GM10248 (cell line): ENCODE measurements at regions not wholly inside any gene's neighbourhood (a gene's known extent, or its start where the extent isn't known, plus 50 kb on each side); places are given as distances from the start of the nearest gene placed in this dataset.
"Not testable (repeated sequence)": the region's sequence is repeated elsewhere in the genome, so short reads cannot be mapped to it uniquely, and the experiment has no call there.

Experiments used
- CTCF ChIA-PET: fragments of 300-600 bp; sonication (Branson Sonifier 250); formaldehyde crosslinking; extraction: SDS; loops from one replicate; lab custom pipeline; 2021; ENCODE audit warnings: antibody characterized with exemption; lab: Yijun Ruan, JAX
- POLR2A ChIA-PET: fragments of 350-650 bp; sonication (Branson Sonifier 250); formaldehyde crosslinking; extraction: SDS; loops from one replicate; lab custom pipeline; 2020; ENCODE audit warnings: antibody characterized with exemption; lab: Yijun Ruan, JAX
- DNase-seq: peaks from one replicate; pipeline ENCODE4 v3.0.0; 2012; ENCODE audit errors: extremely low spot score
- TF ChIP-seq, protein P1 (sequence below): IDR thresholded peaks from 2 replicates; pipeline ENCODE4 v1.5.1; 2012; ENCODE audit warnings: mild to moderate bottlenecking, low read depth; ENCODE audit errors: extremely low read depth, missing control alignments, control extremely low read depth

DNA sequence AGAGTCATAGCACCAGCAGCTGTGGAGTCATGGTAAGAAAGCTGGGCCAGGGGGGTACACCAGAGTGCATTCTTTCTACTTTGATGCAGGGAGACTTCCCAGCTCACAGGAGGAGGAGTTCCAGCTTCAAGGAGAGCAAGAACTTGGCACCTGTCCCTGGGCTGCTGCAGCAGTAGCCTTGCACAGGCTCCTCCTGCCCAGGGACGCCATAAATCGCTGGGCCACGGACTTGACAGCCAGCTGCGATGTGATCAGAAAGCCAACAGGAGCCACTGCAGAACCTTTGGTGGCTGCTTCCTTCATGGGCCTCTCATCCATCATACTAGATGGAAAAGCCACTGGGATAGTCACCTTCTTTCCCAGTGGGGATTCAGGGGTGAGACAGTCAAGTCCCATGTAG lies 234.7 kb downstream of the NMUR2 start:
- no peak for DNase-seq
- ChIA-PET POLR2A (no interaction called here), CTCF (interaction anchor here (2.1 kb wide), 1 partner anchor 26 kb away, joined by 8 read pairs; no protein-coding TSS in a partner anchor)
- TF ChIP-seq, protein P1, sequence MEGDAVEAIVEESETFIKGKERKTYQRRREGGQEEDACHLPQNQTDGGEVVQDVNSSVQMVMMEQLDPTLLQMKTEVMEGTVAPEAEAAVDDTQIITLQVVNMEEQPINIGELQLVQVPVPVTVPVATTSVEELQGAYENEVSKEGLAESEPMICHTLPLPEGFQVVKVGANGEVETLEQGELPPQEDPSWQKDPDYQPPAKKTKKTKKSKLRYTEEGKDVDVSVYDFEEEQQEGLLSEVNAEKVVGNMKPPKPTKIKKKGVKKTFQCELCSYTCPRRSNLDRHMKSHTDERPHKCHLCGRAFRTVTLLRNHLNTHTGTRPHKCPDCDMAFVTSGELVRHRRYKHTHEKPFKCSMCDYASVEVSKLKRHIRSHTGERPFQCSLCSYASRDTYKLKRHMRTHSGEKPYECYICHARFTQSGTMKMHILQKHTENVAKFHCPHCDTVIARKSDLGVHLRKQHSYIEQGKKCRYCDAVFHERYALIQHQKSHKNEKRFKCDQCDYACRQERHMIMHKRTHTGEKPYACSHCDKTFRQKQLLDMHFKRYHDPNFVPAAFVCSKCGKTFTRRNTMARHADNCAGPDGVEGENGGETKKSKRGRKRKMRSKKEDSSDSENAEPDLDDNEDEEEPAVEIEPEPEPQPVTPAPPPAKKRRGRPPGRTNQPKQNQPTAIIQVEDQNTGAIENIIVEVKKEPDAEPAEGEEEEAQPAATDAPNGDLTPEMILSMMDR: no peak

GRCh38 chr5:152164860-152165259 lies 240.2 kb upstream of the GLRA1 start:
- POLR2A ChIA-PET: no interaction called here
- no peak for DNase-seq
- CTCF ChIA-PET: interaction anchor here (1.1 to 2.3 kb wide), 2 partner anchors 22 to 340 kb away, joined by 3 to 6 read pairs; no protein-coding TSS in a partner anchor
- TF ChIP-seq, protein P1: no peak

- DNase-seq, POLR2A ChIA-PET: not testable (repeated sequence)
- CTCF ChIA-PET: interaction anchor here (0.8 to 1.3 kb wide), 3 partner anchors 9 to 158 kb away, joined by 3 to 4 read pairs (median 3); no protein-coding TSS in a partner anchor
Measured at GRCh38 chr5:152159894-152160293, 235.2 kb upstream of the GLRA1 start.

GRCh38 chr5:152154452-152154851 lies 229.8 kb upstream of the GLRA1 start:
- DNase-seq, CTCF ChIA-PET, POLR2A ChIA-PET: not testable (repeated sequence)

DNA sequence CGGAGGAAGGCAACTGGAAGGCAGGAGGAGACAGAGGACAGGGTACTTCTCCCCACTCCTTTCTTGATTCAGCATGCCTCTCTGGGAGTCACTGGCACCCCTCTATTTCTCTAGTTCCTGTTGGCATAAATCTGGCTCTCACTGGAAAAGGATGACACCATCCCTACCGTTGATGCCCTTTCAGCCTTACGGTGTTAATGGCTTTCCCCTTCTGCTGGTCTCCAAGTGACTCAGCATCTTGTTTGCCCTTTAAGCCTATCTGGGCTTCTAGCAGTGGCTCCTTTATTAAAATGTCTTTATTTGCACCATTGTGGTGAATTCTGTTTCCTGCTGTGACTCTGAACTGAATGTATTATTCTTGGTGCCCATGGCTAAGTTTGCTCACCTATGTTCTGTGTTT lies 227.3 kb upstream of the GLRA1 start:
- TF ChIP-seq, protein P1: no peak
- POLR2A ChIA-PET: no interaction called here
- CTCF ChIA-PET: interaction anchor here (0.8 kb wide), 1 partner anchor 9 kb away, joined by 3 read pairs; no protein-coding TSS in a partner anchor
- no peak for DNase-seq

- TF ChIP-seq, protein P1: no peak
- no peak for DNase-seq
- ChIA-PET POLR2A (no interaction called here), CTCF (no interaction called here)
Measured at GRCh38 chr5:152151113-152151512, 226.5 kb upstream of the GLRA1 start.

DNA sequence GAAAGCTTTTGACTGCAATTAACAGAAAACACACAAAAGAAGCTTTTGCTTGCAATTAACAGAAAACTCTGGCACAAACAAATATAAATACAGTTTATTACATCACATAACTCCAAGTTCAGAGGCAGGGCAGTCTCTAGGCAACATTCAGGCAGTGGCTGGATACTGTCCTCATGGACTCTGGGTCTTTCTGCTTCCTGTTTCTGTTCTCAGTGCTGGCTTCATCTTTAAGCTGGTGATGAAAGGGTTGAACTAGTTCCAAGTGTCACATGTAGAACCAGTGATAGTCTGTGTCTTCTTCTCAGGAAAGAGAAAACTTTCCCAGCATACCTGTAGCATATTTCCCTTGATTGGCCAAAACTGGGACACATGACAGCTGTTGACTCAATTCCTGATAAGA lies 222.6 kb upstream of the GLRA1 start:
- CTCF ChIA-PET: interaction anchor here (11.3 kb wide), 1 partner anchor 321 kb away, joined by 354 read pairs; no protein-coding TSS in a partner anchor
- no peak for DNase-seq
- TF ChIP-seq, protein P1: no peak
- POLR2A ChIA-PET: no interaction called here

DNA sequence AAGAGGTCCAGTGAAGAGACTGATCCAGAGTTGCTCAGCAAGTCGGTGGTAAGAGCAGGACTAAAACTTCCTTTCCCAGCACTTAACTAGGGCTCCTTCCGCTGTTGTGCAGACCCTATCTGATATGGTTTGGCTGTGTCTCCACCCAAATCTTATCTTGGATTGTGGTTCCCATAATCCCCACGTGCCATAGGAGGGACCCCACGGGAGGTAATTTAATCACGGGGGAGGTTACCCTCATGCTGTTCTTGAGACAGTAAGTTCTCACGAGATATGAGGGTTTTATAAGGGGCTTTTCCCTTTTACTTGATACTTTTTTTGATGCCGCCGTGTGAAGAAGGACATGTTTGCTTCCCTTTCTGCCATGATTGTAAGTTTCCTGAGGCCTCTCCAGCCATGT lies 221.9 kb upstream of the GLRA1 start:
- DNase-seq: no peak
- ChIA-PET CTCF (interaction anchor here (0.8 to 11.3 kb wide), 2 partner anchors 17 to 320 kb away, joined by 3 to 354 read pairs; no protein-coding TSS in a partner anchor), POLR2A (no interaction called here)
- TF ChIP-seq, protein P1: no peak
